NCI-H2029 (cell line): ENCODE measurements at regions not wholly inside any gene's neighbourhood (a gene's known extent, or its start where the extent isn't known, plus 50 kb on each side); places are given as distances from the start of the nearest gene placed in this dataset.
"Not testable (repeated sequence)": the region's sequence is repeated elsewhere in the genome, so short reads cannot be mapped to it uniquely, and the experiment has no call there.

Experiments used
- DNase-seq: peaks from one replicate; lab custom pipeline; 2025; lab: John Stamatoyannopoulos, UW

- no peak for DNase-seq
Measured at GRCh38 chr4:180280726-180281297, 1962.4 kb upstream of the TENM3 start.

GRCh38 chr4:180281724-180282123, 1961.5 kb upstream of the TENM3 start:
- no peak for DNase-seq

GRCh38 chr4:180284267-180284666, 1958.9 kb upstream of the TENM3 start:
- DNase-seq: no peak

GRCh38 chr4:180285796-180286195, 1957.4 kb upstream of the TENM3 start:
- DNase-seq: no peak

GRCh38 chr4:180292339-180292738, 1950.9 kb upstream of the TENM3 start:
- DNase-seq: no peak

GRCh38 chr4:180296036-180296599, 1947.1 kb upstream of the TENM3 start:
- no peak for DNase-seq

GRCh38 chr4:180304321-180304720, 1938.9 kb upstream of the TENM3 start:
- DNase-seq: no peak

GRCh38 chr4:180310616-180311015, 1932.6 kb upstream of the TENM3 start:
- no peak for DNase-seq

GRCh38 chr4:180314972-180315371, 1928.2 kb upstream of the TENM3 start:
- no peak for DNase-seq

GRCh38 chr4:180330521-180330920, 1912.7 kb upstream of the TENM3 start:
- no peak for DNase-seq

GRCh38 chr4:180333162-180333561, 1910.0 kb upstream of the TENM3 start:
- DNase-seq: no peak

GRCh38 chr4:180335566-180335965, 1907.6 kb upstream of the TENM3 start:
- DNase-seq: no peak

GRCh38 chr4:180336494-180337090, 1906.6 kb upstream of the TENM3 start:
- no peak for DNase-seq

GRCh38 chr4:180341926-180342325, 1901.3 kb upstream of the TENM3 start:
- no peak for DNase-seq

GRCh38 chr4:180350901-180351300, 1892.3 kb upstream of the TENM3 start:
- DNase-seq: no peak

GRCh38 chr4:180356766-180357165, 1886.4 kb upstream of the TENM3 start:
- DNase-seq: no peak

GRCh38 chr4:180360113-180360512, 1883.1 kb upstream of the TENM3 start:
- DNase-seq: not testable (repeated sequence)

GRCh38 chr4:180363815-180364214, 1879.4 kb upstream of the TENM3 start:
- no peak for DNase-seq

GRCh38 chr4:180372691-180373090, 1870.5 kb upstream of the TENM3 start:
- no peak for DNase-seq

- DNase-seq: no peak
Measured at GRCh38 chr4:180377741-180378140, 1865.5 kb upstream of the TENM3 start.

GRCh38 chr4:180380733-180381132, 1862.5 kb upstream of the TENM3 start:
- DNase-seq: no peak

GRCh38 chr4:180391613-180392012, 1851.6 kb upstream of the TENM3 start:
- no peak for DNase-seq

- DNase-seq: no peak
Measured at GRCh38 chr4:180394312-180394711, 1848.9 kb upstream of the TENM3 start.

- no peak for DNase-seq
Measured at GRCh38 chr4:180394730-180395129, 1848.5 kb upstream of the TENM3 start.
